Colonic mucosa (tissue), 4 donors: ENCODE measurements at regions not wholly inside any gene's neighbourhood (a gene's known extent, or its start where the extent isn't known, plus 50 kb on each side); places are given as distances from the start of the nearest gene placed in this dataset.

ENCODE experiments used
- DNase-seq: peaks from one replicate; pipeline ENCODE4 v3.0.0-alpha.2; 2020
- H3K27ac ChIP-seq: fragments of 200-600 bp; one replicate; pipeline ENCODE4 v1.8.0; 2021
- H3K27me3 ChIP-seq: fragments of 200-600 bp; one replicate; pipeline ENCODE4 v1.8.0; 2021
- H3K36me3 ChIP-seq: fragments of 200-600 bp; one replicate; pipeline ENCODE4 v1.8.0; 2021
- H3K4me1 ChIP-seq: fragments of 200-600 bp; one replicate; pipeline ENCODE4 v1.8.0; 2021; ENCODE audit warnings: mild to moderate bottlenecking
- H3K4me3 ChIP-seq: fragments of 200-600 bp; one replicate; pipeline ENCODE4 v1.8.0; 2021
- H3K9ac ChIP-seq, 2 donors: one replicate each; pipeline ENCODE4 v1.7.0; 2013; ENCODE audit warnings: control low read depth in 2 of 2, low read depth in 2 of 2, low read length in 2 of 2
- H3K9me3 ChIP-seq: fragments of 200-600 bp; one replicate; pipeline ENCODE4 v1.8.0; 2021
- intact Hi-C: fragments of 100-400 bp; cut with DNase I; formaldehyde crosslinking; loops from one replicate; pipeline ENCODE4 v1.14.1; 2022
- TF ChIP-seq, protein P1 (sequence below): fragments of 200-600 bp; IDR thresholded peaks from one replicate; pipeline ENCODE4 v1.8.0; 2022; ENCODE audit warnings: antibody characterized with exemption, mild to moderate bottlenecking
- donor health status: healthy.
- donor health status: DM: no; HTN: no; CAD: no.
- donor health status: DM: no; HTN: no; CAD: no.

DNA sequence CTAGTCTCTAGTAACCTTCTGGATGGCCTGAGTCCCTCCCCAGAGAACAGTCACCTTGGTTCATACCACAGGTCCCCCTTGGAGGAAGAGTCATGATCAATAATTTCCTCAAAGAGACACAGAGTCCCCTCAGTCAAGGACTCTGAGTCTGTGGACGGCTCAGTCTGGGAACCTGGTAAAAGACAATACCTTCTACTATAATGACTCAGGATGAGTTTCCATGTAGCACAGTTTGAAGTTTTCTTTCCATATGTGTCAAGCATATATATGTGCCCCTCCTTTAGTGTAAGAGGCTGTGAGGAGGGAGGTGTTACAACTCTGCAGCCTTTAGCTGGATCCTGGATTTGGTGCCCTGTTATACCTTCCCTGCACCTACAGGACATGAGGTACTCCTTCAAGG, 54.4 kb upstream of the TSKU start:
- intact Hi-C loops: no loop called here

DNA sequence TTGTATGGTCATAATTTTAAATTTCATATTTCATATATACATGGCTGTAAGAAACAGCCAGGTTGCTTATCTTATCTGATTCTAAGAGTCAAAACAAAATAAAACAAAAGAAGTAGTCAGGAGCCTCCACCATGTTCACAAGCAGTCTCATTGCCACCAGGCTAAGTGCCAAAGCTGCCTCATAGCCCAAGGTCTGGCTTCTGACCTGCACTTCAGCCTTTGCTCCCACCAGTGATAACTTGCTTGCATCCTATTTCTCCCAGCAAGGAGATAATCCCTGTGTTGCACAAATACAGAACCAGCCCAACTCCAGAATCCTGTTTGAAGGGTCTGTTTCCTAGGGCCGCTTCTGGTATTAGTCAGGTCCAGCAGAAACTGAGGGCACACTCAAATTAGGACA, 53.9 kb upstream of the TSKU start:
- DNase-seq: no peak
- Histone ChIP-seq H3K9ac (no peak overlapping the region), H3K9me3 (no peaks in the 10 kb centered on the region), H3K4me3 (no peak overlapping the region), H3K27me3 (no peaks in the 10 kb centered on the region), H3K36me3 (no peaks in the 10 kb centered on the region), H3K4me1 (no peaks in the 10 kb centered on the region), H3K27ac (no peak overlapping the region)
- intact Hi-C loops: no loop called here
- TF ChIP-seq, protein P1, sequence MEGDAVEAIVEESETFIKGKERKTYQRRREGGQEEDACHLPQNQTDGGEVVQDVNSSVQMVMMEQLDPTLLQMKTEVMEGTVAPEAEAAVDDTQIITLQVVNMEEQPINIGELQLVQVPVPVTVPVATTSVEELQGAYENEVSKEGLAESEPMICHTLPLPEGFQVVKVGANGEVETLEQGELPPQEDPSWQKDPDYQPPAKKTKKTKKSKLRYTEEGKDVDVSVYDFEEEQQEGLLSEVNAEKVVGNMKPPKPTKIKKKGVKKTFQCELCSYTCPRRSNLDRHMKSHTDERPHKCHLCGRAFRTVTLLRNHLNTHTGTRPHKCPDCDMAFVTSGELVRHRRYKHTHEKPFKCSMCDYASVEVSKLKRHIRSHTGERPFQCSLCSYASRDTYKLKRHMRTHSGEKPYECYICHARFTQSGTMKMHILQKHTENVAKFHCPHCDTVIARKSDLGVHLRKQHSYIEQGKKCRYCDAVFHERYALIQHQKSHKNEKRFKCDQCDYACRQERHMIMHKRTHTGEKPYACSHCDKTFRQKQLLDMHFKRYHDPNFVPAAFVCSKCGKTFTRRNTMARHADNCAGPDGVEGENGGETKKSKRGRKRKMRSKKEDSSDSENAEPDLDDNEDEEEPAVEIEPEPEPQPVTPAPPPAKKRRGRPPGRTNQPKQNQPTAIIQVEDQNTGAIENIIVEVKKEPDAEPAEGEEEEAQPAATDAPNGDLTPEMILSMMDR: no peak

More for the DNA sequence above, 54.4 kb upstream of the TSKU start:
- Histone ChIP-seq H3K4me3 (no peak overlapping the region), H3K4me1 (no peaks in the 10 kb centered on the region), H3K27me3 (no peaks in the 10 kb centered on the region), H3K9ac (no peak overlapping the region), H3K36me3 (no peaks in the 10 kb centered on the region), H3K9me3 (no peaks in the 10 kb centered on the region), H3K27ac (no peak overlapping the region)
- DNase-seq: no peak
- TF ChIP-seq, protein P1: no peak

DNA sequence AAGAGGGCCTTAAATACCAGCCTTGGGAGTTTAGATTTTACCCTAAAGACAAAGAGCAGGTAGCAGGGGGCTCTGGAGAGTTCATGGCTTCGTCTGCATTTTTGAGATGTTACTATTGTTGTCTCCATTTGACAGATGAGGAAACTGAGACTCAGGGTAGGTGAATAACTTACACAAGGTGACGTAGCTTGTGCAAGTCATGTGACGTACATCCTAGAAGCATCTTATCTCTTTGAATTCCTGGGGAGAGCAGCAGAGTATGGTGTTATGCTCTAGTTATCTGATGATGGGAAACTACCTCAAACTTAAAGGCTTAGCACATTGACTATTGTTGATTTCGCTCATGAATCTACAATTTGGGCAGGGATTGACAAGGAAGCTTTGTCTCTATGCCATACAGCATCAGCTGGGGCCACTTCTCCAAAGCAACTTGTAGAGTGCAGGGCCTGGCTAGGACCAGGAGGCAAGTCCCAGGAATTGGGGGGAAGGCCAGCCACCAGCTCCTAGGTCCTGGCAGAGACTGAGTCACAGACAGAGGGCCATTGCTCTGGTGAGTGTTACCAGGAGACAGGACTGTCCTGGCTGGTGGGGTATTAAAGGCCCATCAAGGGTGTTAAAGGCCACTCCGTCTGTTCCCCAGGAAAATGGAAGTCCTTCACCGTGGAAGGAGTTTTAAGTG, 52.1 kb upstream of the TSKU start:
- Histone ChIP-seq H3K9me3 (no peaks in the 10 kb centered on the region), H3K36me3 (no peaks in the 10 kb centered on the region), H3K9ac (no peak overlapping the region), H3K4me3 (no peak overlapping the region), H3K27me3 (no peaks in the 10 kb centered on the region), H3K4me1 (no peaks in the 10 kb centered on the region), H3K27ac (no peak overlapping the region)
- no peak for DNase-seq
- TF ChIP-seq, protein P1: no peak
- intact Hi-C loops: loop anchor here (10.0 kb wide), 1 partner anchor 314 kb away; no protein-coding TSS in a partner anchor

DNA sequence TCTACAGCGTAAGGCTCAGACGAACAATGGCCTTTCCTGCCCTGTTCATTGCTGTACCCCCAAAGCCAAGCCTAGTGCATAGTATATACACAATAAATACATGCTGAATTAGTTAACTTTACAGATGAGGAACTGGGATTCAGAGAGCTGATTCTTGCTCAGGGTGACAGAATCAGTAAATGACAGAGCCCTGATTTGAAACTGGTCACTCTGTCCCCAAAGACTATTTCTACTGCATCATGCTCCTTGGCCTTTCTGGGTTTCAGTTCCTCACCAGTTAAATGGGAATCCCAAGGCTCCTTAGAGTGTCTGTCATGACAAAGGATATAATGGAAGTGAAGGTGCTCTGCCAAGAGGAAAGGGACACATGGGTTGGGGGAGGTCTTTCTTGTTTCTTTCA, 50.5 kb upstream of the TSKU start:
- H3K9ac ChIP-seq: no peak overlapping the region
- intact Hi-C loops: loop anchor here (1.0 to 10.0 kb wide), 2 partner anchors 67 to 312 kb away; no protein-coding TSS in a partner anchor
- H3K4me1 ChIP-seq: no peaks in the 10 kb centered on the region
- no peaks in the 10 kb centered on the region for H3K9me3 ChIP-seq
- no peaks in the 10 kb centered on the region for H3K36me3 ChIP-seq
- H3K27ac ChIP-seq: no peak overlapping the region
- no peak overlapping the region for H3K4me3 ChIP-seq
- no peak for DNase-seq
- no peaks in the 10 kb centered on the region for H3K27me3 ChIP-seq
- TF ChIP-seq, protein P1: no peak
